HG02840 (cell line): ENCODE measurements at regions not wholly inside any gene's neighbourhood (a gene's known extent, or its start where the extent isn't known, plus 50 kb on each side); places are given as distances from the start of the nearest gene placed in this dataset.
"Not testable (repeated sequence)": the region's sequence is repeated elsewhere in the genome, so short reads cannot be mapped to it uniquely, and the experiment has no call there.

Experiments
- ATAC-seq: cut with Tn5 transposase; IDR thresholded peaks from one replicate; pipeline ENCODE4 v1.9.1; 2021; ENCODE audit warnings: mild to moderate bottlenecking, moderate library complexity, moderate number of reproducible peaks; ENCODE audit not compliant: unreplicated experiment, low FRiP score

DNA sequence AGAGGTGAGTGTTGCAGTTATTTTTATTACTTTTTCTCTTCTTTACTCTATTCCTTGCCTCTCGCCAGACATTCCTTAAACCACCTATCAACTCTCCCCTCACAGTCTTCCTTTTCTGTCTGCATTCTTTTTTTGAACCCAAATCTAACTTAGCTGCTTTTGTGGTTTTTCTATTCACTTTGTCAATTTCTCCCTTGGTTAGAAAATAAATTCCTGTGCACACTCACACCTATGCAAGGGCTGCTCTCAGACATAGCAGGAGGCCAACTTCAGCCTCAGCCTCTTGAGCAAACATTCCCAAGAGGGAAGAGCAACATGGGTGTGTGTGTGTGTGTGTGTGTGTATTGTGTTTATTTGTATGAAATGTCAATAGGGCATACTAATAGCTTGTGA lies 808.6 kb downstream of the RNF144A start:
- ATAC-seq: no peak

GRCh38 chr2:7726989-7727388 lies 809.8 kb downstream of the RNF144A start:
- no peak for ATAC-seq

GRCh38 chr2:7728388-7728787 lies 811.2 kb downstream of the RNF144A start:
- no peak for ATAC-seq

DNA sequence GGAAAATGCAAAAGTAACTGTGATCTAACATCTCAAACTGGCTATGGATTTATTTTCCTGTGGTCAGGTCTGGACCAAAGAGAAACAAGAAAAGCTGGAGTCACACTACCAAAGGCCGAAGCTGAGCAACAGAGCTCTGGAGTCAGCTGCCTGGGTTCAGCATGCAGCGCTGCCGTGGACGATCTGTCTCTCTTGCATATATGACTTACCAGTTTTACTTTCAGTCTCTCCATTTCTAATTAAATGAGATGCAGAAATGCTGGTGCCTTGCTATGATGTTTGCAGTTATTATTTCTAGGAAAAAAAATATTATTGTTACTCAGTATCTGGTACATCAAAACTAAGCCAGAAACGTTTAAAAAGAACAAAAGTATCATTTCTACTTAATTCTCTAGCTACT lies 813.2 kb downstream of the RNF144A start:
- no peak for ATAC-seq

DNA sequence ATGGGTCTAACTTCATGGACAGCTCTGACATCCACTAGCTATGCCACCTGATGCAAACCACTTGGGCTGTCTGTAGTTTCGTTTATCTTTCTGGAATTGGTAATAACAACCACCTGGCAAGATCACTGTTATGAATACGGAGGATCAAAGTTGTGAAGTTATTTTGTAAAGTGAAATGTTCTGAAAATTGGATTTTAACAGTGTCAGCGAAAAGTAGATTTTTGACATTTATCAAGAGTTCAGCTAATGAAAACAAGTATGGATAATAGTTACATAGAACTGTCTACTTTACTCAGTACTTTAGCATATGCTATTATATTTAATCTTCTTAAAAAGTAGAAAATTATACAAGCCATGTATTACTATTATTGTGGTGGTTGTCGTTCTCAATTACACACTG lies 813.8 kb downstream of the RNF144A start:
- no peak for ATAC-seq

- no peak for ATAC-seq
These were observed 815.3 kb downstream of the RNF144A start for GRCh38 chr2:7732497-7732896.

DNA sequence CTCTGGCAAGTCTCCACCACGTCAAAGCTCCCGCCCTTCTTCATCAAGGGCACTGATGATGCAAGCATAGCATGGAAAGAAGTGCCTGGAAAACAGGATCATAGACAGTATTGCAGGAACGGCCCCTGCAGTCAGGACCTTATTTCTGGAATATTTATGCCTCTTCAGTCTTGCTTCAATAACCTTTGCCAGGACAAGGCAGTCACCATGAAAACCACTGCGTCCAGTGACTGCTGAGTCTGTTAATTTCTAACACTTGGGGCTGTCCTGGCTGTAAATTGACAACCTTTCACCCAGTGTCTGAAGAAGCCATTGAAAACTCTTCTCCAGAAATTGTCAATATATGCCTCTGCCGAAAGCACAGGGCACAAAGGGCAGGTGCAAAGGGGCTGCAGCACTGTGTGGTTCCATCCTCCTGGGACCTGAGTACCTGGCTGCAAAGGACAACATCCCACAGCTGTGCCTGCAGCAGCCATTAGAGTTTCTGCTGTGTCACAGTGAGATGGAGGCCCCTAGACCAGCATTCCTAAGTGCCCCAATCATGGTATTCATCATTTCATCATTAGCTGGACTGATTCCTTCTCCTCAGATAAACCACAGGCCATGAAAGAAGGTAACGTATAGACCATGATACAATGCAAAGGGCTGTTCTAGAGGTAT lies 819.6 kb downstream of the RNF144A start:
- ATAC-seq: no peak

DNA sequence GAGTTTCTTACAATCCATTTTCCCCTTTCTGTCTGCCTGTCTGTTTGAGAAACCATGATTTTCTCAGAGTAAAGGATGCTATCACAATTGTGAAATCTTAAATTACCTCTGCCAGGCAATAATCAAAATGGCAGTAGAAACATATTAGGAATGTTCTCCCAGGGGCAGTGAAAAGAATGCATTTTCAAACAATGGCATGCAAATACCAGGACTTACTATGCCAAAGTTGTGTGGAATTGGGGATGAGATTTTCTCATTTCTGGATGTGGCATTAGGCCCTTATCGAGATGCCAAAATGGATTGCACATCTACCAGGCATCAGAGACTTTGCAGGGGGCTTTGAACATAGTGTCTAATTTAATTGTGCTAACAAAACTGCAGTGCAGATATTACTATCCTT lies 821.4 kb downstream of the RNF144A start:
- no peak for ATAC-seq

GRCh38 chr2:7740114-7740513 lies 822.9 kb downstream of the RNF144A start:
- ATAC-seq: no peak

GRCh38 chr2:7742301-7742700 lies 825.1 kb downstream of the RNF144A start:
- no peak for ATAC-seq

DNA sequence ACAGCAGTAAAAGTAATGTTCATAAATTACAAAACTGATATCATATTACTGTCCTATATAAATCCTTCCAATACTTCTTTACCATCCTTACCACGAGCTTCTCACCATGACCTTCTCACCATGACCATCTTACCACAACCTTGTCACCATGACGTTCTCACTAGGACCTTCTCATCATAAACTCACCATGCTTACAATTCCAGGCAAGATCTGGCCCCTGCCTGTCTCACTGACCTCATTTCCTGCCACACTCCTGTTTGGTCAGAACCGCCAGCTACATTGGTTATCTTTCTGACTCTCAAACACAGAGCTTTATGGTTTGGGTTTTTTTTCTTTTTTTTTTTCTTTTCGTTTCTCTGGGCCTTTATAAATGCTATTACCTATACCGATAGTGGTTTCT lies 827.6 kb downstream of the RNF144A start:
- no peak for ATAC-seq

GRCh38 chr2:7745369-7745768 lies 828.2 kb downstream of the RNF144A start:
- ATAC-seq: no peak

GRCh38 chr2:7748717-7749415 lies 831.7 kb downstream of the RNF144A start:
- no peak for ATAC-seq

- no peak for ATAC-seq
These were observed 832.8 kb downstream of the RNF144A start for GRCh38 chr2:7749895-7750559.

GRCh38 chr2:7752291-7752690 lies 835.1 kb downstream of the RNF144A start:
- ATAC-seq: no peak

DNA sequence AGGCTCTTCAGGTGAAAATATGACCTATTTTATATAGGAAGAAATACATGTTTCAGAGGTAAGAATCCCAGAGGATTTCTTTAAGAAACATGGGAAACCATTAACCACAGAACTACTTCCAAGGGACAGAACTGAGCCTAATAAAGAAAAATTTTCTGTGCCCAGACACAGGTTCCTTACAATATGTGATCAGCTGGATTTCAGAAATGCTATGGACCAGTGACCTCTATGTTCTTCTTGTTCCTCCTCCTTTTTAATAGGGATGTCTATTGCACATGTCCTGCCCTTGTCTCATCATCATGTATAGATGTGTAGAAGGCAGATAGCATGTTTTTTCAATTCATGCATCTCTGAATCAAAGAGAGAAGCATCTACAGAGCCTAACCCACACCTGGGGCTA lies 836.6 kb downstream of the RNF144A start:
- no peak for ATAC-seq

- no peak for ATAC-seq
These were observed 838.7 kb downstream of the RNF144A start for GRCh38 chr2:7755879-7756278.

- ATAC-seq: no peak
These were observed 841.0 kb downstream of the RNF144A start for GRCh38 chr2:7758073-7758759.

GRCh38 chr2:7759898-7760297 lies 842.7 kb downstream of the RNF144A start:
- no peak for ATAC-seq

GRCh38 chr2:7763418-7763817 lies 846.2 kb downstream of the RNF144A start:
- ATAC-seq: not testable (repeated sequence)

GRCh38 chr2:7765236-7765635 lies 848.0 kb downstream of the RNF144A start:
- no peak for ATAC-seq
